Activated effector memory CD4-positive, alpha-beta T cell treated with anti-CD3 and anti-CD28 coated beads, Interleukin-2, amount 50 U/mL, for 16 hours (primary cell): ENCODE measurements at regions not wholly inside any gene's neighbourhood (a gene's known extent, or its start where the extent isn't known, plus 50 kb on each side); places are given as distances from the start of the nearest gene placed in this dataset.
"Not testable (repeated sequence)": the region's sequence is repeated elsewhere in the genome, so short reads cannot be mapped to it uniquely, and the experiment has no call there.

Source experiments
- DNase-seq: peaks from one replicate; pipeline ENCODE4 v3.0.0-alpha.2; 2020

GRCh38 chr10:65786279-65786678, 1139.6 kb upstream of the LRRTM3 start:
- DNase-seq, result no peak

- DNase-seq, result no peak
Observed at GRCh38 chr10:65787571-65787970, 1138.3 kb upstream of the LRRTM3 start.

GRCh38 chr10:65788271-65788670, 1137.6 kb upstream of the LRRTM3 start:
- no peak for DNase-seq

- no peak for DNase-seq
Observed at GRCh38 chr10:65791979-65792378, 1133.9 kb upstream of the LRRTM3 start.

- DNase-seq, result no peak
Observed at GRCh38 chr10:65793738-65794425, 1132.0 kb upstream of the LRRTM3 start.

- not testable (repeated sequence) for DNase-seq
Observed at GRCh38 chr10:65794861-65795260, 1131.0 kb upstream of the LRRTM3 start.

- DNase-seq, result no peak
Observed at GRCh38 chr10:65796472-65796871, 1129.4 kb upstream of the LRRTM3 start.

- DNase-seq, result no peak
Observed at GRCh38 chr10:65798133-65798532, 1127.7 kb upstream of the LRRTM3 start.

GRCh38 chr10:65802391-65802790, 1123.4 kb upstream of the LRRTM3 start:
- no peak for DNase-seq

GRCh38 chr10:65805511-65805910, 1120.3 kb upstream of the LRRTM3 start:
- no peak for DNase-seq

GRCh38 chr10:65805993-65806392, 1119.8 kb upstream of the LRRTM3 start:
- DNase-seq, result no peak

- DNase-seq, result no peak
Observed at GRCh38 chr10:65808687-65809333, 1117.0 kb upstream of the LRRTM3 start.

GRCh38 chr10:65811931-65812525, 1113.8 kb upstream of the LRRTM3 start:
- no peak for DNase-seq

- DNase-seq, result no peak
Observed at GRCh38 chr10:65816536-65816935, 1109.3 kb upstream of the LRRTM3 start.

GRCh38 chr10:65818990-65819389, 1106.8 kb upstream of the LRRTM3 start:
- DNase-seq, result no peak

- no peak for DNase-seq
Observed at GRCh38 chr10:65827359-65827758, 1098.5 kb upstream of the LRRTM3 start.

- DNase-seq, result no peak
Observed at GRCh38 chr10:65838811-65839210, 1087.0 kb upstream of the LRRTM3 start.

- DNase-seq, result no peak
Observed at GRCh38 chr10:65843203-65843602, 1082.6 kb upstream of the LRRTM3 start.

- DNase-seq, result no peak
Observed at GRCh38 chr10:65845916-65846315, 1079.9 kb upstream of the LRRTM3 start.

GRCh38 chr10:65846541-65846940, 1079.3 kb upstream of the LRRTM3 start:
- no peak for DNase-seq

- DNase-seq, result no peak
Observed at GRCh38 chr10:65846949-65847348, 1078.9 kb upstream of the LRRTM3 start.

- DNase-seq, result no peak
Observed at GRCh38 chr10:65847436-65848230, 1078.2 kb upstream of the LRRTM3 start.

GRCh38 chr10:65858841-65859240, 1067.0 kb upstream of the LRRTM3 start:
- DNase-seq, result no peak

- no peak for DNase-seq
Observed at GRCh38 chr10:65861249-65861648, 1064.6 kb upstream of the LRRTM3 start.
